Testis (tissue), 2 donors: ENCODE measurements at regions not wholly inside any gene's neighbourhood (a gene's known extent, or its start where the extent isn't known, plus 50 kb on each side); places are given as distances from the start of the nearest gene placed in this dataset.

Experiments used
- POLR2A ChIP-seq: fragments of 450-650 bp; IDR thresholded peaks from one replicate; pipeline ENCODE4 v1.6.1; 2017; ENCODE audit warnings: antibody characterized with exemption, mild to moderate bottlenecking, moderate library complexity
- TF ChIP-seq, protein P1 (sequence below), 3 experiments: fragments of 450-650 bp in 2 of 3; fragments of 200-600 bp in 1 of 3; sonication (generic) in 1 of 3; IDR thresholded peaks; one replicate each; pipeline ENCODE4 v1.5.1; 2016 to 2019; ENCODE audit warnings: antibody characterized with exemption in 3 of 3, mild to moderate bottlenecking in 2 of 3, moderate library complexity in 1 of 3

DNA sequence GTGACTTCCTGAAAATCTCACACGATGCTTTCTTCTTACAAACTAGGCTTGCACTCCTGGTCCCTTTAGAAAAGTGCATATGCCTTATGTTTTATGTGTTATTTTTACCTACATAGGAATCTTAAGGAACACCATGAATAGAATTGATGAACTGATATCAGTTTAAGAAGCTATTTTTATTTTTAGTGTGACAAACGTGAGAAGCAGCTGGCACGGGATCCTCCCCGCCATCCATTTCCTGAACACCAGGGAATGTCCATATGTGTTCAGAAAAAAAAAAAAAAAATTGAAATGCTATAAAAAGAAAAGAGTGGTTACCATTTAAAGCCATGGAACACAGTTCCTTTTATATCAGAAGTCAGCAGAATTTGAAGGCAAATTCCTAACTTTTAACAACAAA, 1096.1 kb upstream of the PRKX start:
- TF ChIP-seq, protein P1, sequence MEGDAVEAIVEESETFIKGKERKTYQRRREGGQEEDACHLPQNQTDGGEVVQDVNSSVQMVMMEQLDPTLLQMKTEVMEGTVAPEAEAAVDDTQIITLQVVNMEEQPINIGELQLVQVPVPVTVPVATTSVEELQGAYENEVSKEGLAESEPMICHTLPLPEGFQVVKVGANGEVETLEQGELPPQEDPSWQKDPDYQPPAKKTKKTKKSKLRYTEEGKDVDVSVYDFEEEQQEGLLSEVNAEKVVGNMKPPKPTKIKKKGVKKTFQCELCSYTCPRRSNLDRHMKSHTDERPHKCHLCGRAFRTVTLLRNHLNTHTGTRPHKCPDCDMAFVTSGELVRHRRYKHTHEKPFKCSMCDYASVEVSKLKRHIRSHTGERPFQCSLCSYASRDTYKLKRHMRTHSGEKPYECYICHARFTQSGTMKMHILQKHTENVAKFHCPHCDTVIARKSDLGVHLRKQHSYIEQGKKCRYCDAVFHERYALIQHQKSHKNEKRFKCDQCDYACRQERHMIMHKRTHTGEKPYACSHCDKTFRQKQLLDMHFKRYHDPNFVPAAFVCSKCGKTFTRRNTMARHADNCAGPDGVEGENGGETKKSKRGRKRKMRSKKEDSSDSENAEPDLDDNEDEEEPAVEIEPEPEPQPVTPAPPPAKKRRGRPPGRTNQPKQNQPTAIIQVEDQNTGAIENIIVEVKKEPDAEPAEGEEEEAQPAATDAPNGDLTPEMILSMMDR (IDR thresholded peaks at IDR 0.05), result no peak
- no peak for TF ChIP-seq POLR2A
